T-helper 1 cell treated with Interleukin-12 subunit alpha and Interleukin-12 subunit beta and Interleukin-4 antibody, amounts not matched to agents 30 μg/mL and 1 μg/mL, for 36 hours (primary cell): ENCODE measurements at regions not wholly inside any gene's neighbourhood (a gene's known extent, or its start where the extent isn't known, plus 50 kb on each side); places are given as distances from the start of the nearest gene placed in this dataset.
"Not testable (repeated sequence)": the region's sequence is repeated elsewhere in the genome, so short reads cannot be mapped to it uniquely, and the experiment has no call there.

Source experiments
- H3K27ac Mint-ChIP-seq: one replicate; pipeline ENCODE4 v1.8.0; 2021; ENCODE audit warnings: mild to moderate bottlenecking, mixed read lengths
- H3K27me3 Mint-ChIP-seq: one replicate; pipeline ENCODE4 v1.8.0; 2021; ENCODE audit warnings: low read depth, mixed read lengths
- H3K36me3 Mint-ChIP-seq: one replicate; pipeline ENCODE4 v1.8.0; 2021; ENCODE audit warnings: low read depth, mixed read lengths
- H3K4me1 Mint-ChIP-seq: one replicate; pipeline ENCODE4 v1.8.0; 2021; ENCODE audit warnings: low read depth, mixed read lengths
- H3K4me3 Mint-ChIP-seq: one replicate; pipeline ENCODE4 v1.8.0; 2021; ENCODE audit warnings: mild to moderate bottlenecking, moderate library complexity, mixed read lengths
- H3K9me3 Mint-ChIP-seq: one replicate; pipeline ENCODE4 v1.8.0; 2021; ENCODE audit warnings: mixed read lengths

DNA sequence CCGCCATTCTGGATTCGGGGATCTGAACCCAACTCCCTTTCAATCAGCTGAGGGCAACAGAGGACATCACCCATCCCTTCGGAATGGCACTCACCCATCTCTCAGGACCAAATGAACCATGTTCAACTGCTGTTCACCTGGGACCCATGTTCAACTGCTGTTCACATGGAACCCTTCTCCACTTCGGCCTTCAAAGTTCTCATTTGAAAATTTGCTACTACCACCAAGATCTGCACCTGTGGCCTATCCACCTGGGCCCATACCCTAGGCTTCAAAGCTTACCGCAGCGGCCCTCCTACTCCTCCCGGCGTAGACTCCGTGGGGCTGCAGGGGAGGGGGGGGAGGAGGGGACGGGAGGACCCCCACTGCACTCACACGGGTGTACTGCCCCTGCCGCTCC lies 119.2 kb upstream of the ANKRD30BL start:
- Mint-ChIP-seq H3K27me3 (no peaks in the 10 kb centered on the region), H3K4me3 (no peak overlapping the region), H3K27ac (no peak overlapping the region), H3K4me1 (no peaks in the 10 kb centered on the region), H3K36me3 (no peaks in the 10 kb centered on the region), H3K9me3 (peaks cover 15% of the 10 kb centered on the region)

DNA sequence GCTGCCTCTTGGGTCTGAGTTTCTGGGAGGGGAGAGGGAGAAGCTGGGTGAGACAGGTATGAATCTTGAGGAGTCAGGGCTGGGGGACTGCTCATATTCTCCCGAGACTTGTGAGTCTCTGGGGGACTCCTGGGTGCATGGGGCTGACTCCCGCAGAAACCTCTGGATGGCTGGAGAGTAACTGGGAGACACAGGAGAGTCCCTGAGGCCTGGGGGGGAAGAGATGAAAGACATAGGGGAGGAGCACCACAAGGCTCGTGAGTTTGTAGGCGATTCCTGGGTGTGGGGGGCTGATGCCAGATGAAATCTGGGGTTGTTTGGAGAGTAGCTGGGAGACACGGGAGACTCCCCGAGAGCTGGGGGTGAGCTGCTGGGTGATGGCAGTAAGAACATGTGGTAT lies 120.4 kb upstream of the ANKRD30BL start:
- H3K9me3 Mint-ChIP-seq = peaks cover 10% of the 10 kb centered on the region
- not testable (repeated sequence) for H3K27me3 Mint-ChIP-seq, H3K27ac Mint-ChIP-seq, H3K4me1 Mint-ChIP-seq, H3K36me3 Mint-ChIP-seq, H3K4me3 Mint-ChIP-seq

DNA sequence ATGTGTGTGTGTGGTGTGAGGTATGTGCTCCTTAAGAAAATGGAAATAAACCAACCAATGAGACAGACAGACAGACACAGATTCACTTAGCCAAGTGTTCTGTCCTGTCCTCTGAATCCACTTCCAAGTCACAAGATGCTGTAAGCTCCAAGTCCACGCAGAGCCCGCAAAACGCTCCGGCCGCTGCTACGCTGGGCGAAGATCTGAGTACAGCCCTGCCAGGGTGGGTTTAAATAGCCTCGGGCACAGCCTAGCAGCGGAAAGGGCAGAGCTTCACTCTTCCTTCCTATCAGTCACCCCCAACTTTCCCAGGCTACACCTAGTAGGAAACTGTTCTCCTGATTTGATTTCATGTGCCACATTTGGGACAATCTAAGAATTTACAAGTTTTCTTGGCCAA lies 121.2 kb upstream of the ANKRD30BL start:
- no peak overlapping the region for H3K4me3 Mint-ChIP-seq
- H3K4me1 Mint-ChIP-seq = no peaks in the 10 kb centered on the region
- H3K9me3 Mint-ChIP-seq = peaks cover 8% of the 10 kb centered on the region
- no peaks in the 10 kb centered on the region for H3K27me3 Mint-ChIP-seq
- H3K36me3 Mint-ChIP-seq = no peaks in the 10 kb centered on the region
- H3K27ac Mint-ChIP-seq = no peak overlapping the region

DNA sequence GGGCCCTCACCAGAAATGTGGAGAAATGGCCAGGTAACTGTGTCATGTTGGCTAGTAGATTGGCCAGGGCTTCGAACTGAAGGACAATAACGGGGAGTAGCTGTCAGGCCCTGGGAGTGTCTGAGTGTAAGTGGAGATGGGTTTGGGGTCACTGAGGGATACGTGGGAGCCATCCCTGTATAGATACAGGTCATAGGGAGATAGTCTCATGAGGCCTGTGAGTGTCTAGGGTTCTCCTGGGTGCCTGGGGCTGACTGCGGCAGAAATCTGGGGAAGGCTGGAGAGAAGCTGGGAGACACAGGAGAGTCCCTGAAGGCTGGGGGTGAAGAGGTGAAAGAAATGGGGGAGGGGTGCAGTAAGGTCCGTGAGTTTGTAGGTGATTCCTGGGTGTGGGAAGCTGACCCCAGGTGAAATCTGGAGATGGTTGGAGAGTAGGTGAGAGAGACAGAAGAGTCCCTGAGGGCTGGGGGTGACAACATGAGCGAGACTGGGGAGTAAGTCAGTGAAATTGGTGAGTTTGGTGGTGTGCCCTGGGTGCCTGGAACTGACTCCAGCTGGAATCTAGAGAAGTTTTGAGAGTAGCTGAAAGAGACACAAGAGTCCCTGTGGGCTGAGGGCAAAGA lies 124.6 kb upstream of the ANKRD30BL start:
- not testable (repeated sequence) for H3K4me1 Mint-ChIP-seq, H3K4me3 Mint-ChIP-seq

DNA sequence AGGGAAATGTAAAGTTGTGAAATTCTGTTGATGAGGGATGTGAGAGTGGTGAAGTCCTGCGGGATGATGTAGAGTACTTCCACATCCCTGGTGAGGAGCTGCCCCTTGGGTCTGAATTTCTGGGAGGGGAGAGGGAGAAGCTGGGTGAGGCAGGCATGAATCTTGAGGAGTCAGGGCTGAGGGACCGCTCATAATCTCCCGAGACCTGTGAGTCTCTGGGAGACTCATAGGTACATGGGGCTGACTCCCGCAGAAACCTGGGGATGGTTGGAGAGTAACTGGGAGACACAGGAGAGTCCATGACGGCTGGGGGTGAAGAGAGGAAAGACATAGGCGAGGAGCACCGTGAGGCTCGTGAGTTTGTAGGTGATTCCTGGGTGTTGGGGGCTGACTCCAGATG lies 126.2 kb upstream of the ANKRD30BL start:
- H3K9me3 Mint-ChIP-seq, H3K4me1 Mint-ChIP-seq, H3K27ac Mint-ChIP-seq, H3K27me3 Mint-ChIP-seq, H3K36me3 Mint-ChIP-seq, H3K4me3 Mint-ChIP-seq: not testable (repeated sequence)

More for the DNA sequence above, 124.6 kb upstream of the ANKRD30BL start:
- not testable (repeated sequence) for H3K27ac Mint-ChIP-seq, H3K9me3 Mint-ChIP-seq, H3K27me3 Mint-ChIP-seq, H3K36me3 Mint-ChIP-seq

DNA sequence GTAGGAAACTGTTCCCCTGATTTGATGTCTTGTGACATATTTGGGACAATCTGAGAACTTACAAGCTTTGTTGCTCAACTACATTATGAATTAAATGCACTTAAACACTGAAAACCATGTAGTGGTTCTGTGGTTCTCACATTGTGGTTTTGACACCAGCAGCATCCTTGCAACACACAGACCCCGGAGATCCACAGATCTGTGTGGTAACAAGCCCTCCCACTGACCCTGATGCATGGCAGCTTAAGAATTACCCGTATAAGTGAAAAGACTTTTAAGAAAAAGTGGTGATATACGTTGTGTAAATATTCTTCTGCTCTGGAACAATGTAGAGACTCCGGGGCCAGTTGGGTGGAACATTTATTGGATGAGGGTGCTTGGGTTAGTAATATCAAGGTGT lies 127.4 kb upstream of the ANKRD30BL start:
- H3K4me3 Mint-ChIP-seq, H3K36me3 Mint-ChIP-seq, H3K9me3 Mint-ChIP-seq, H3K27me3 Mint-ChIP-seq, H3K4me1 Mint-ChIP-seq, H3K27ac Mint-ChIP-seq: not testable (repeated sequence)

DNA sequence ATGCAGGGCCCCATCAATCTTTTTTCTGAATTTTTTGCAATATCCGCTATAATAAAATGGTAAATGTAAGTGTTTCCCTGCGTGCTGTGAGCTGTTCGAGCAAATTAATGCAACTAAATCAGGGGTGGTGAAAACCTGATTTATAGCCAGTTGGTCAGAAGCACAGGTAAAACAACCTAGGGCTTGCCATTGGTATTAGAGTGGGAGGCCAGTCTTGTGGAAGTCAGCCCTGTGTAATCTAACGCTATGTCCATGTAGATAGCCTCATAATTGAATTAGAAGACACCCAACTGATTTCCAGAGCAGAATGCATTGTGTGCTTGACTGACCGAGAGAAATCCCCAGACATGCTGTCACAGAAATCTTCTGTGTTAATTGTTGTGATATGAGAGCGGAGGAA lies 126.8 kb upstream of the GPR39 start:
- H3K27me3 Mint-ChIP-seq, H3K36me3 Mint-ChIP-seq, H3K9me3 Mint-ChIP-seq, H3K4me1 Mint-ChIP-seq, H3K4me3 Mint-ChIP-seq, H3K27ac Mint-ChIP-seq: not testable (repeated sequence)

DNA sequence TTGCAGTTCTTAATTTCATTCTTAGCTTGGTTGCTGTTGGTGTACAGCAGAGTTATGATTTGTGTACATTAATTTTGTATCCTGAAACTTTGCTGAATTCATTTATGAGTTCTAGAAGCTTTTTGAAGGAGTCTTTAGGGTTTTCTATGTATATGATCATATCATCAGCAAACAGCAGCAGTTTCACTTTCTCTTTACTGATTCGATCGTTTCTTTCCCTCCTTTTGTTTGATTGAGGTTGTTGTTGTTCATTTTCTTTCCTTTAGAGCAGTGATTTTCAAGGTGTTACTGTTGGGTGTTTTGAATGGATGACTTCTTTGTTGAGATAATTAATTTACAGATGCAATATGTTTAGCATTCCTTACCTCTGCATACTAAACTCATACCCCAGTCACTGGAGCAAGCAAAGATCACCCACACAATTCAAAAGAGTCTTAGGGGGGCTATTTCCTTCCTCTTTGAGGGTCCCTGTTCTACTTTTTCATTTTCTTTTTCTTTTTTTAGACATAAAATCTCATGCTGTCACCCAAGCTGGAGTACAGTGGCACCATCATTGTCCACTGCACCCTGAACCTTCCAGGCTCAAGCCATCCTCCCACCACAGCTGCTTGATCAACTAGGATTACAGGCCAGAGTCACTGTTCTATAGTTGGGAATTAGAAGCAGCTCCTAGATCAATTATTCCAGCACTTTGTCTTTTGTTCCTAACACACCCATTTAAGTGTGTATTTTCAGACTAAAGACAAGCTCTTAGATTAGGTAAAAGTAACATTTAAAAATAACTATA lies 115.8 kb upstream of the GPR39 start:
- Mint-ChIP-seq H3K27me3 (peaks cover 15% of the 10 kb centered on the region), H3K4me3 (peak overlapping the region; percentile 82), H3K27ac (peak overlapping the region; percentile 76)
- not testable (repeated sequence) for H3K4me1 Mint-ChIP-seq, H3K9me3 Mint-ChIP-seq, H3K36me3 Mint-ChIP-seq

DNA sequence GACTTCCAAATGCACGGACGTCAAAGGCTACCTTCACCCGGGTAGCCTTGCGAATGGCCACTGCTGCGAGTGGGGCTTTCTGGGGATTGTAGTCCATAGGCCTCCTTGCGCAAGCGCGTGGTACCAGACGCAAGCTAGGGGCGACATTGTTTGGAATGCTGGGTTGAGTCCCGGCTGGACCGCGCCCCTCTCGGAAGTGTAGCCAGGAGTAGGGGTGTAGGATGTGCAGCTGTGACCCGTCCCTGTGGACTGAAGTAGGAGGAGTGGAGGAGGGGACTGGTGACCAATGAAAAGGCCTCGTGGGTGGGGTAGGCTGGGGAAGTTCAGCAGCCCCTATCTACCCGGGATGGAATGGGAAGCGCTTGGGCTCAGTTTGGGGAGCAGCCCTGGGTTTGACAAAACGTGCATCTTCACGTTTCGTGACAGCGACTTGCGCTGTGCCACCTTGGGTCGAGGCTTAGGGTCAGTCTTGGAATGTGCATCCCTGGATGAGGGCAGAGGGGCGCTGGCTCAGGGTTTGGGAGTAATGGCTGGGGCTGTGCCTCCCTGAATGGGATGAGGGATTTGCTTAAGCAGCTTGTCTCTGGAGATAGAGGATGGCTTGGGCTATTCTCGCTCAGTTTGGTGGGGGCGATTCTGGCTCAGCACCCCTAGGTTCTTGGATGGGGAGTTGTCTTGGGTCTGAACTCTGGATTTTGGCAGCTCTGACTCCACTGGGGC lies 111.8 kb upstream of the GPR39 start:
- H3K4me1 Mint-ChIP-seq, H3K27ac Mint-ChIP-seq, H3K9me3 Mint-ChIP-seq, H3K27me3 Mint-ChIP-seq, H3K36me3 Mint-ChIP-seq: not testable (repeated sequence)
- peak overlapping the region; percentile 42 for H3K4me3 Mint-ChIP-seq

DNA sequence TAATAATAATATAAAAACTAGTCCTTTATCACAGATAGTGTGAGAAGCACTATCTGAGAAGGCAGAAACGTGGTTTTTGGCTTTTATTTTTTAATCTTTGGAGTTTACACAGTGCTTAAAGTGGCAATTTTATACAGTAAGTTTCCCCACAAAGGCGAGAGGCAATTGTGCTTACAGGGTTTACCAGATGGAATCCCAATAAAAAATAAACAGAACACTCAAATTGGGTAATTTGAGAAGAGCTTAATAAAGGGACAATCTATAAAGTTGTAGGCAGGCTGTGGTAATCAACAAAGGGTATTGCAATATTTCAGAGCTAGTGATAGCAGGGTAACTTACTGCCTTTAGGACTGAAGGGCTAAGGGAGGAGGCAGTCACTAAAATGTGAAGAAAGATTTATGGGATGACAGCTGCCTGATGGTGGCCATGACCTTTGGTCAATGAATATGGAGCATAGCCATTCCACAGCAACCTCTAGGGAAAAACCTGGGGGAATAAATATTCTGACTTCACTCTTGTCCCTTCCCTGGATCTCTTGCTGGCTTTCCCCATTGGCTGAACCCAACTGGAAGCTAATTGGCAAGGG lies 108.9 kb upstream of the GPR39 start:
- H3K4me1 Mint-ChIP-seq, H3K27ac Mint-ChIP-seq, H3K36me3 Mint-ChIP-seq, H3K4me3 Mint-ChIP-seq, H3K27me3 Mint-ChIP-seq, H3K9me3 Mint-ChIP-seq: not testable (repeated sequence)

DNA sequence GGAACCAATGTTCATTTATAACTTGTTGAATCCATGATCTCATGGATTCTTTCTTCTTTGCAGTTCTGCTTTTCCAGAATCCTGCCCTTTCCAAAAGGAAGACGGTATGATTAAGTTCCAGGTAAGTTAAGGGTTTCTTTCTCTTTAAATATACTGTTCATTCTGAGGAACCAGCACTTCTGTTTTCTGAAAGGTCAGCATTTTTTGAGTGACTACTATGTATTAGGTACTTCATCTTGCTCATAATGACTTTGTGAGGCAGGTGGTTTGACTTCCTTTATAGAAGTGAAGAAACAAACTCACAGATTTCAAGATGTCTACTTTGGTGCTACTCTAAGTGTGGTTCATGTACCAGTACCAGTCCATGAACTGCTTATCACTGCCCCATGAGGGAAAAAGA lies 107.4 kb upstream of the GPR39 start:
- not testable (repeated sequence) for H3K4me3 Mint-ChIP-seq, H3K27ac Mint-ChIP-seq, H3K4me1 Mint-ChIP-seq, H3K36me3 Mint-ChIP-seq, H3K27me3 Mint-ChIP-seq, H3K9me3 Mint-ChIP-seq

DNA sequence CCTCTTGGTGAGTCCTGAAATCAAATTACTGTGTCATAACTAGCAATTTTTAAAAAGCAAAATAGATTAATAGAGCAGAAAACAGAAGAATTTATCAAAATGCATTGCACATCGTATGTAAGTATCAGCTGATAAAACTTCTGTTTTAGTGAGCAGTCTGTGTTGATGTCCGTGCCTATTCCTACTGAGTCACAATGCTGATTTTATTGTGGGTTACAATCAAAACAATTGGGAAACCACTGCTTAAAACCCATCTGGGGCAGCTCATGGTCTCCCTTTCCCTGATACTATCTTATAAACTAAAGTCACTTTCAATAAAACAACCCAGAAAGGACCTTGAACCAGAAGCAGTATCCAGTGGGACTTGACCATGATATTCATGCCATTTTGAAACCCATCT lies 101.1 kb upstream of the GPR39 start:
- not testable (repeated sequence) for H3K36me3 Mint-ChIP-seq, H3K4me1 Mint-ChIP-seq, H3K9me3 Mint-ChIP-seq, H3K27me3 Mint-ChIP-seq, H3K4me3 Mint-ChIP-seq, H3K27ac Mint-ChIP-seq

DNA sequence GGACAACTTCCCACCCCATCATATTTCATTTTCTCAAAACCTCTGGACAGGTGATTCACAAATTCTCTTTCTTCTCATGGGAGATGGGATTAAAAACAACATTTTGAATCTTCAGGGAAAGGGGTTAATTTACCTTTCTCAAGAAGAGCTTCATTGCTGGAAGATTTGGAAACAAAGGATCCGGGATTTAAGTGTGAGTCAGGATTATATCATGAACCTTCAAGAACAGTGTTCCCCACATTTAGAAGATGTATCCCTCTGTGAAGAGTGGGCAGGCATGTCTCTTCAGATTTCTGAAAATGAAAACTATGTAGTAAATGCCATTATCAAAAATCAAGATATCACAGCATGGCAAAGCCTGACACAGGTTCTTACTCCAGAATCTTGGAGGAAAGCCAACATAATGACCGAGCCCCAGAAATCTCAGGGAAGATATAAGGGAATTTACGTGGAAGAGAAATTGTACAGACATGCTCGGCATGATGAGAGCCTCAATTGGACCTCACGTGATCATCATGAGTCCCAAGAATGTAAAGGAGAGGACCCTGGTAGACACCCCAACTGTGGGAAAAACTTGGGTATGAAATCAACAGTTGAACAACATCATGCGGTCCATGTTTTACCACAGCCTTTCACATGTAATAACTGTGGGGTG lies 99.5 kb upstream of the GPR39 start:
- H3K9me3 Mint-ChIP-seq, H3K4me3 Mint-ChIP-seq, H3K4me1 Mint-ChIP-seq, H3K27me3 Mint-ChIP-seq, H3K36me3 Mint-ChIP-seq, H3K27ac Mint-ChIP-seq: not testable (repeated sequence)

DNA sequence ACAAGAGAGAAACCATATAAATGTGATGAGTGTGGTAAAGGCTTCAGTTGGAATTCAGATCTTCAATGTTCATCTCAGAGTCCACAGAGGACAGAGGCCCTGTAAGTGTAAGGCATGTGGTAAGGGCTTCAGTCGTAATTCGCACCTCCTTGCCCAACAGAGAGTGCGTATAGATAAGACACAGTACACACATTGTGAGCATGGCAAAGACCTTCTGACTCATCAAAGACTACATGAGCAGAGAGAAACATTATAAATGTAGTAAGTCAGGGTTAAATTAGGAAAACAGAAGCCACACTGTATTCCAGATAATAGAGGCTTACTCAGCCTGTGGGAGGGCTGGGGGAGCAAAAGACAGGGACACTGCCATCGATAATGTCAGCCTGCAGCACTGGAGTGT lies 98.1 kb upstream of the GPR39 start:
- not testable (repeated sequence) for H3K4me1 Mint-ChIP-seq, H3K9me3 Mint-ChIP-seq, H3K4me3 Mint-ChIP-seq, H3K27ac Mint-ChIP-seq, H3K27me3 Mint-ChIP-seq, H3K36me3 Mint-ChIP-seq

DNA sequence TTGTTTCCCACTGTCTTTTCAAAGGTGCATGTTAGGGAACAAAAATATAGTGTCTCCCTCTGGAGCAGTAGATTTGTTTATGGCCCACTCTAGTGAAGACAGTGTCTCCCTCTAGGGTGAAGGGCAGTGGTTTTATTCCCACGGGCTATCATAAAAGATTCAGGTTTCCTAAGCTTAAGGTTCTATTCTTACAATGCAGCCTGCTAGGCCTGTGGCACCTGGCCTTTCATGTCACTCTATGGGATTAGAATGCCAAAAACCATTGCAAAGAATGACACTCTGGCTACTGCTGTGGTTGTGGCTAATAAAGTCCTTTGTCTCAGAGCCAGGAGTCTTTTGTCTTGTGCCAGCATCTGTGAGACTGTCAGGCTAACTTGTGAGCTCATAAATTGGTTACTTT lies 92.6 kb upstream of the GPR39 start:
- H3K36me3 Mint-ChIP-seq, H3K27ac Mint-ChIP-seq, H3K9me3 Mint-ChIP-seq, H3K27me3 Mint-ChIP-seq, H3K4me1 Mint-ChIP-seq, H3K4me3 Mint-ChIP-seq: not testable (repeated sequence)
